Mesenteric fat pad (tissue), 1 donor: ENCODE measurements at regions not wholly inside any gene's neighbourhood (a gene's known extent, or its start where the extent isn't known, plus 50 kb on each side); places are given as distances from the start of the nearest gene placed in this dataset.

Source experiments
- DNase-seq: peaks from one replicate; pipeline ENCODE4 v3.0.0-alpha.2; 2020; ENCODE audit warnings: low spot score
- donor health status: DM: yes; HTN: yes; CAD: no.

- no peak for DNase-seq
Observed at GRCh38 chr13:104310861-104311260, 1244.6 kb upstream of the SLC10A2 start.

GRCh38 chr13:104309431-104309830 is 1243.2 kb upstream of the SLC10A2 start:
- no peak for DNase-seq

- no peak for DNase-seq
Observed at GRCh38 chr13:104301171-104301975, 1235.2 kb upstream of the SLC10A2 start.

- DNase-seq, result no peak
Observed at GRCh38 chr13:104297075-104297474, 1230.9 kb upstream of the SLC10A2 start.

GRCh38 chr13:104296286-104296685 is 1230.1 kb upstream of the SLC10A2 start:
- no peak for DNase-seq

- no peak for DNase-seq
Observed at GRCh38 chr13:104295537-104295936, 1229.3 kb upstream of the SLC10A2 start.

GRCh38 chr13:104289400-104289799 is 1223.2 kb upstream of the SLC10A2 start:
- no peak for DNase-seq

GRCh38 chr13:104288496-104288895 is 1222.3 kb upstream of the SLC10A2 start:
- no peak for DNase-seq

- no peak for DNase-seq
Observed at GRCh38 chr13:104286566-104287290, 1220.5 kb upstream of the SLC10A2 start.

GRCh38 chr13:104281910-104282309 is 1215.7 kb upstream of the SLC10A2 start:
- DNase-seq, result no peak

GRCh38 chr13:104270731-104271130 is 1204.5 kb upstream of the SLC10A2 start:
- DNase-seq, result no peak

- no peak for DNase-seq
Observed at GRCh38 chr13:104267206-104267811, 1201.1 kb upstream of the SLC10A2 start.

GRCh38 chr13:104256701-104257100 is 1190.5 kb upstream of the SLC10A2 start:
- DNase-seq, result no peak

- no peak for DNase-seq
Observed at GRCh38 chr13:104253063-104253680, 1187.0 kb upstream of the SLC10A2 start.

- DNase-seq, result no peak
Observed at GRCh38 chr13:104251931-104252330, 1185.7 kb upstream of the SLC10A2 start.

- DNase-seq, result no peak
Observed at GRCh38 chr13:104246955-104247354, 1180.7 kb upstream of the SLC10A2 start.

- DNase-seq, result no peak
Observed at GRCh38 chr13:104206450-104207044, 1140.3 kb upstream of the SLC10A2 start.

- DNase-seq, result no peak
Observed at GRCh38 chr13:104204177-104204576, 1138.0 kb upstream of the SLC10A2 start.

GRCh38 chr13:104198801-104199200 is 1132.6 kb upstream of the SLC10A2 start:
- DNase-seq, result no peak

- DNase-seq, result no peak
Observed at GRCh38 chr13:104196611-104197010, 1130.4 kb upstream of the SLC10A2 start.

- no peak for DNase-seq
Observed at GRCh38 chr13:104181526-104182231, 1115.5 kb upstream of the SLC10A2 start.
